ENCODE measurements at regions not wholly inside any gene's neighbourhood (a gene's known extent, or its start where the extent isn't known, plus 50 kb on each side); places are given as distances from the start of the nearest gene placed in this dataset.

DNA sequence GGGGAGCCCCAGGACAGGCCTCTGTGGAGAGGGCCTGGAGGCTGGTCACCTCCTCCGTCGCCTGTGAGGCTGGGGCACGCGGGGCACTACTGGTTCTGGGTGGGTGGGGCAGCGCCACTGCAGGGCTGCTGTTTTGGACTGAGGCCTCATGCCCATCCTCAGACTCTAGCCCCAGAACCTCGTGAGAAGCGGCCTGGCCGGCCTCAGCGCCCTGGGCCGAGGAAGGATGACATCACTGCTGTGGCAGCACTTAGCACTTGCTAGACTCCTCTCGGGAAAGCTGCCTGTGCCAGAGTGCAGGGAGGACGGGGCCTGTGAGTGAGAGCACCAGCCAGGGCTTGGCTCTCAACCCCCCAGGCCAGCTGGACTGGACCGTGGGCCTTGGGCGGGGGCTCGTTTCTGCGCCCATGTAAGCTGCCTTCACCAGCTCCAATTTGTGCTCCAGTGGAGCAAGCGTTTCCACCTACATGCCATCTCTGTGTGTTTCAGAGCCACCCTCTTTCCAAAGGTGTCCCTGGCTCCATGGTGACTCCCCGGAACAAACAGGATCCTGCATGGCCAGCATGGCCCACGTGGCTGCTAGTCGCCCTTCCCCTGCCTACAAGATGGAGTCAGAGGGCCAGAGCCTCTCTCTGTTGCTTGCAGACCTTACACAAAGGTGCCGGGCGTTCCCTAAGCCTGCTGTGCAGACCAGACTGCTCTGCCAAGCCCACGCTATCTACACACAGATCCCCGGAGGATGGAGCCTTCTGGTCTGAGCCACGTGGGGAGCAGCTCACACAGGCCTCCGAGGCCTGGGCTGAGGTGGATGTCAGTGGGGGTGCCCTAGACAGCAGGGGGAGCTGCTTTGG is 102.9 kb downstream of the CTTN start:
- DNase-seq (ENCODE audit: low spot score): peak; percentile 25

DNA sequence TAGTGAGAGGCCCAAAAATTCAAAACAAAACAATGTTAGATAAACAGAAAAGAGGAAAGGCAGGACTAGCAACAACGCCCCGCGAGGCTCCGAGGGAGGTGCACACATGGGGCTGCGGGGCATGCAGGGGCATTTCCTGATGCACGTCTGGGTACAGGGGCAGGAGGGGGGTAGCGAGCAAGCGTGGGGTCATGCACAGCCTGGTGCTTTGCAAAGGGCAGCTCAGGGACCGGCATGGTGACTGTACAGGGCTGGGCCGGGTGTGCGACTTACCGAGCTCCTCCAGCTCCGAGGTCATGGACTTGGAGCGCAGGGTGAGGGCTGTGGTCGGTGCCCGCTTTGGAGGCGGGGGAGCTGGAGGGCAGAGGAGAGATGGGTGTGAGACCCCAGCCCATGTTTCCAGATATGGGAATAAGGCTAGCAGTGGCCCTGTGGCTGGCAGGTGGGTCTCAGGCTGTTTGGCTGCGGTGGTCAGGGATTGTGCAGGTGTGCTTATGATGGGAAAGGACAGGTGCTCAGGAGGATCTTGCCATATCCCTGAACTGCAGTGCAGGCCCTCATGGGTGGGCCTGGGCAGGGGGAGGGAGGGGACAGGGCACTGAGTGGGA is 103.7 kb downstream of the CTTN start:
- DNase-seq (ENCODE audit: low spot score): no peak

DNA sequence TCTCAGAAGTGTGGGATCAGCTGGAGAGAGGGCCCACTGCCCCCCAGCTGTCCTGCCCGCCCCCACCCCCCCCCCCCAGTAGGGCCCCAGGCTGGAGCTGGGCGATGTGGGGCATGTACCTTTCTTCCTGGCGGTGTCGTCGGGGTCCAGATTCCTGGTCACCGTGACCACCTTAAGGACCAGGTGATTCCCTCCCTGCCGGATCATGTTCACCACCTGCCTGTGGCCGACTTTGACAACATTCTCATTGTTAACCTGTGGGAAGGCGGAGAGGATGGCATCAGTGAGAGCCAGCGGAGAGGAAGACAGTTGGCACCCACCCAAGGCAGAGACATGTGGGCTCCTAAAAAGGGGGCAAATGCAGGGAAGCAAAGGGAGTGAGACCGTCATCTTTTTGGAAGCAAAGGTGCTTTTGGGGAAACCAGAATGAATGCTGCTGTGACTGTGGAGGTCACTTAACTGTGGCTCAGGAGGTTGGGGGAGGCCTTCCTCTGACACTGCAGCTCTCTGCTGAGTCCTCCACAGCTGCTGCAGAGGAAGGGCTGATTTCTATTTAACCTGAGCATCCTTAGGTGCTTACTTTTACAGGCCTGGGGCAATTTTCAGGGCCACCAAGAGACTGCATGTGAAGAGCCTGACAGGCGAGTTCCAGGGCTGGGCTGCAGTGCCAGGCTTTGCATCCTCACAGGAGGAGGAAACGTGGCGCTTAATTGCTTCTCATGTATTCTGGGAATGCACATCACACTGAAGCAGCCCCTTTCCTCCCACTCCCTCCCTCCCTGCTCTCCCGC is 104.5 kb downstream of the CTTN start:
- DNase-seq (ENCODE audit: low spot score): no peak

DNA sequence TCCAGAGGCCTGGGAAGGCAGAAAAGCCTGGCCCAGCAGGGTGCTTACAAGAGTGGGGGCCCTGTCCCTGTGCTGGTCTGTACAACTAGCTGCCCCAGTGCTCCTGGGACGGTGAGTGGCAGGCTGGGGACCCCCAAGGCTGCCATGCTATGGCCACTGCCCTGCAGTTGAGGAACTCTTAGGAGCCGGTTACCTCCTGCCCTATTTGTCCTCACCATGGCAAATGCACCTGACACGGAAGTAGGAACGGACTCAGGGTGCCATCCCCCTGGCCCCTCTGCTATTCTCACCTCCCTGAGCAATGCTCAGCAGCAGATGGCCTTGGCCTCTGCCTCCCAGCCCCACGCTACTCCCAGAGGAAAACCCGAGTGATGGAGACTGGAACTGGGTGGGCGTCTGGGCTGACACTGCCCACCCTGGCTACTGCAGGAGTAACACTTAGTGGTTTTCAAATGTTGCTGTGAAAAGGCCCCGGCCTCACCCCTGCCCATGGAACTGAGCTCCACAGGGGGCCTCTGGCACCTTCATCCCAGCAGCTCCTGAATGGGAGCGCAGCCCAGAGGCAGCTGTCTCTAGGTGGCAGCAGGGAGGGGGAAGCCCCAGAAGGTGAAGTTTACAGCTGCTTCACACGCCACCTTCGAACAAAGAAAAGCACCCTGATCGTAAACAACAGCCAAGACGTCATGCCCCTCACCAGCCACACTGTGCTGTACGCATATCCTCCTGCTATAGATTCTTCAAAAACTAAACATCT is 105.3 kb downstream of the CTTN start:
- DNase-seq (ENCODE audit: low spot score): no peak

DNA sequence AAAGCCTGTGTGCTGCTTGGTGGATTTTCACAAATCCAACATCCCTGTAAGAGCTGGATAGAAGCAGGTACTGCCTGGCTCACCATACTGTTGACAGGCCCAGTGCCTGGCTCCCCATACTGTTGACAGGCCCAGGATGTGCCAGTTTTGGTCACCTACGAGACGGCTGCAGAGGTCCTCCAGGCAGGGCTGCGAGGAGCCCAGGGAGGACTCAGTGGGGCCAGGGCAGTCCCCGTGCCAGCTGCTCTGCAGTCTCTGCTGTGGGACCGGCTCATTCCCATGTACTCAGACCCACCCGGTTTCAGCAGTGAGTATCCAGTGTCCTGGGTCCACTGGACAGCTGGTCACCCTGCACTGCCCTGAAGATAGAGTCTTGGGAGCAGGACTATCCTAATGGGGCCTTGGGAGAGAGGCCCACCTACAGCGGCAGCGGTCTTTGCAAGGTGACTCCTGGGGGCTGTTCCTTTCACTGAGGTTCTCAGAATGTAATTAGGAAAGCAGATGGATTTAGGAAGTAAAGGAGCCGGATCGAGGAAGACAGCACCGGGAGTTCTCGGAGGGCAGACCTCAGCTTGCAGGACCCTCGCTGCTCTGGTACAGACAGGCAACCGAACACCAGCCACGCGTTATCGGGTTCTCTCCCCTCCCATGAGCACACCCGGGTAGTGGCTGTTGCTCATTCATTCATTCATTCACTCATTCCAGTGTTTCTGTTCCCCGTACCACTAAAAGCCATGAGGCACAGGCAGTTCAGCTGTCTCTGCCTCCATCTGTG is 106.1 kb downstream of the CTTN start:
- no peak for DNase-seq (ENCODE audit: low spot score)

DNA sequence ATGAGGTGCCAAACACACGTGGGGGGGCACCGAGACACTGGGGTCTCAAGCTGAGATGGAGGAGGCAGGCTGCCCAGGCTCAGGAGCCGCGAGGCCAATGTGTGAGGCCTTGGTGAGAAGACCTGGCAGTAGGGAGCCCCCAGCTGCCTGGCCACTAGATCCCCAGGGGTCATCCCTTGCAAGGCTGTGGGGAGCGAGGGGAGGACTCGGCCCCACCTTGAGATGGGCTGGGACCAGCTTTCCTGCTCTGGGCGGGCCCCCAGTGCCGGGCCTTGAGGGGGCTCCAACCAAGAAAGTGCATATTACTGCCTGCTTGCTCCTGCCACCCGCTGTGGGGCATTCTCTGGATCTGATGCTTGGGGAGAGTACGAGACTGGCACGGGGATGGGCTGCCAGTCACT is 107.0 kb downstream of the CTTN start:
- no peak for DNase-seq (ENCODE audit: low spot score)

DNA sequence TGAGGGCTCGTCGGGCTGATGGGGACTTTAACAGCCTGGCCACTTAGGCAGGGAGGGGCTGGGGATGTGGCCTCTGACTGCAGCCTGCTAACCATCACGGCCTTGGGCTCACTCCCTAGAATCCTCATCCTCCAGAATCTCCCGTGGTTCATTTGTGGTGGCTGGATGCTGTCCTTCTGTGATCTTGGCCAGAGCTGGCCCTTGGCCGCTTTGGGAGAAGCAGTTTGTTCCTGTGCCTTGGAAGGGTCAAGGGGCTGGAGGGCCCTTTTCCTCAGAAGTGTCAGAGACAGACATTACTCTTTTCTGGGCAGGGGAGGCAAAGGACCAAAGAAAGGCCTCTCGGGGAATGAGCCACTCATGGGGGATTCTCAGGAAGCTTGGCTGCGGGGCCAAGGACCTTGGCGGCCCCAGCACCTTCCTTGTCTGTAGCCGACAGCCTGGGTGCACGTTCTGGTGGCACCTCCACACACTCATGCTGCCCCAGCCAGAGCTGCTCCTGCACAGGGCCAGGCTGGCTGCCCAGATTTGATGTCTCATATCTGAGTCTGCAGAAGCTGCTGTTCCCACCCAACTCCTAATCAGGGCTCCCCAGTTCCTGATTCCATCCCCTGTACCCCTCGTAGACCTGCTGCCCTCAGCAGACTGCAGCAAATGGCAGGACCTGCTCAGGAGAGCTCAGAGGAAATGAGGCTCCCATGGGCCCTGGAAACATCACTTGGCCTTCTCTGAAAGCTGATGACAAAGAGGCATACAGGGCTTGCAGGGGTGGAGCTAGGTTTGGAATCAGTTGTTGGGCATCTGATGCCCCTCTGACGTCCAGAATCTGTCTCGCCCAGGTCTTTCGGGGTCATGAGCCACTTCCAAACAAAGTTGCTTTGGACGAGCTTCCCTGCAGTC is 107.7 kb downstream of the CTTN start:
- DNase-seq (ENCODE audit: low spot score): no peak

GRCh38 chr11:70506658-70506970 is 108.3 kb downstream of the CTTN start:
- DNase-seq (ENCODE audit: low spot score): no peak

DNA sequence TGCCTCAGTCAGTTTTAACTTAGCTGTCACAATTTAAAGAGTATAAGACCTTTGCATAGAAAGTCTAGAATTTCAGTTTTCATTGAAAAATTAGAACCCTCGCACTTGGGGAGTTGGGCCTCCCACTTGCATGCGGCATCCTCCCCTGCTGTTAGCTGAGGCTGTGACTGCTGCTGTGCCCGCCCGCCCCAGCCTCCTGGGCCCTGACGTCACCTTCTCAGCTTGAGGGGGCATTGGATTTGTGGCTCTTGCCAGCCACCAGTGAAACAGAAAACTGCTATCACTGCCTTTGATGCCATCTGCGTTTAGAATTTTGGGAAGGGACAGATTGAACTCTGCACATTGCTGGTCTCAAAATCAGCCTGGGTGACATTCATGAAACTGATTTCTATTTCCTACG is 108.7 kb downstream of the CTTN start:
- no peak for DNase-seq (ENCODE audit: low spot score)

GRCh38 chr11:70507466-70508230 is 109.3 kb downstream of the CTTN start:
- no peak for DNase-seq (ENCODE audit: low spot score)

DNA sequence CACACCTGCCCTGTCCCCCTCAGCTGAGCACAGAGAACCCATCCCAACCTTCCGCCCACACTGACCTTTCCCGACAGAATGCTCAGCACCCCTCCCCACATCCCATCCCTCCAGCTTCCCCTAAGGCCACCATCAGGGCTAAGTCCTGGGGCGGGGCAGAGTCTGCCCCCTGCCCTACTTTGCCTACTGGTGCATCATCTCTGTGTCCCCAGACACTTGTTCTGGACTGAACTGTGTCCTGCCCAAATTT is 109.8 kb downstream of the CTTN start:
- no peak for DNase-seq (ENCODE audit: low spot score)

GRCh38 chr11:70509476-70509875 is 111.1 kb downstream of the CTTN start:
- DNase-seq (ENCODE audit: low spot score): no peak

DNA sequence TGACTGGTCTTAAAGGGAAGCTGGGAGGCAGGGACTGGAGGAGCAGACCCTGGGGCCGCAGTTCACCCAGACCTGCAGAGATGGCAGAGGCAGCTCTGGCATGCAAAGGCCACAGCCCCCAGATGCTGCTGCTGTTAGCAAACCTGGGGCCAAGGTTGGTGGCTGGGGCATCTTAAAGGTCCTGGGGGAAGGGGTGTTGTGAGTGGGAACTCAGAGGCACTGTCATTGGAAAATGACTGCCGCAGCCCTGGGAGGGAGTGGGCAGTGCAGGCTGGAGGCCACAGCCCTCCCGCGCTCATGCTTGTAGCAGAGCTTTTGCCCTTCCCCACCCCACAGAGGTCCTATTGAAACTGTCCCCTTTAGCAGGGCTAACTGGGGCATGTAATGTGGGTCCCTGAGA is 111.8 kb downstream of the CTTN start:
- DNase-seq (ENCODE audit: low spot score): no peak

- no peak for DNase-seq (ENCODE audit: low spot score)
Observed at GRCh38 chr11:70510571-70510970, 112.2 kb downstream of the CTTN start.

GRCh38 chr11:70511345-70511744 is 113.0 kb downstream of the CTTN start:
- DNase-seq (ENCODE audit: low spot score): no peak

DNA sequence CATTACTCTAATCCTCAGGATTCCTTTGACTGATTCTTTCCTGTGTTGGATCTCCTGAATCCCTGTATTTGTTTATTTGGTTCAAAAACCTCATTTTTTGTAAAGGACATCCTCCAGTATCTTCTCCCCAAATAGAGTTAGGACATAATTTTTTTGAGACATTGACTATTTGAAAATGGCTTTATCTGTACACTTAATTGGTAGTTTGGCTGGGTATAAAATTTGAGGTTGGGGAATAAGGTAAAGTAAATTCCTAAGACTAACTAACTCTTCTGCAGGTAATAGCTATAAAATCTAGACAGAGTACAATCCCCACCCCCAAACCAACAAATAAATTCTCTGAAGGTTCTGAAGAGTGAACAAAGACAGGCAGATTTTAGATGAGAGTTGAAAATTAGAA is 114.4 kb downstream of the CTTN start:
- DNase-seq (ENCODE audit: low spot score): no peak

DNA sequence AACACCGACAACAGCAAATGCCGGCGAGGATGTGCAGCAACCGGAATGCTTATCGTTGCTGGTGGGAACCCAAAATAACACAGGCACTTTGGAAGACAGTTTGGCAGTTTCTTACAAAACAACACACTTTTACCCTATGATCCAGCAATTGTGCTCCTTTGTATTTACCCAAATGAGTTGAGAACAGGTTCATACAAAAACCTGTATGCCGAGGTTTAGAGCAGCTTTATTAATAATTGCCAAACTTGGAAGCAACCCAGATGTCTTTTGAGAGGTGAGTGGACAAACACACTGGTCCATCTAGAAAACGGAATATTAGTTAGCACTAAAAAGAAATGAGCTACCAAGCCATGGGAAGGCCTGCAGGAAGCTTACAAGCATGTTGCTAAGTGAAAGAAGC is 118.9 kb downstream of the CTTN start:
- no peak for DNase-seq (ENCODE audit: low spot score)

GRCh38 chr11:70517988-70518907 is 119.9 kb downstream of the CTTN start:
- no peak for DNase-seq (ENCODE audit: low spot score)

- DNase-seq (ENCODE audit: low spot score): no peak
Observed at GRCh38 chr11:70519117-70519516, 120.8 kb downstream of the CTTN start.

Data from mucosa of gallbladder (tissue), 1 donor.